ENCODE measurements at regions not wholly inside any gene's neighbourhood (a gene's known extent, or its start where the extent isn't known, plus 50 kb on each side); places are given as distances from the start of the nearest gene placed in this dataset.

- Histone ChIP-seq H3K79me2 (ENCODE audit: insufficient read depth, low read length) (no peaks in the 10 kb centered on the region), H3K4me3 (replicated peaks in 1 of 3; ENCODE audit: insufficient read depth in 1 of 3, low read depth in 2 of 3, low read length in 3 of 3) (no peak overlapping the region), H4K20me1 (ENCODE audit: insufficient read depth, low read length) (no peaks in the 10 kb centered on the region), H3K36me3 (replicated peaks in 1 of 2; ENCODE audit: control insufficient read depth in 1 of 2, insufficient read depth in 2 of 2, low read length in 2 of 2) (no peaks in the 10 kb centered on the region), H3K4me1 (ENCODE audit: insufficient read depth, low read length) (no peaks in the 10 kb centered on the region), H3K9me3 (ENCODE audit: low read length) (peaks cover 56% of the 10 kb centered on the region), H3K4me2 (ENCODE audit: low read depth, low read length) (no peak overlapping the region), H3K27ac (ENCODE audit: extremely low read length, insufficient read depth, low read length) (no peak overlapping the region), H3K9ac (ENCODE audit: insufficient read depth, low read depth, low read length) (no peak overlapping the region), H2AFZ (ENCODE audit: low read length) (no peak overlapping the region), H3K27me3 (ENCODE audit: control insufficient read depth in 1 of 2, insufficient read depth in 2 of 2, low read length in 2 of 2) (no peaks in the 10 kb centered on the region)
- BruUV-seq (replicated peaks) = no TSS peak
- no peak for FAIRE-seq
- 26% methylated on average over 1 of the region's 1 CpG for WGBS (ENCODE audit: low lambda C conversion rate)
- in situ Hi-C loops (cut with HindIII; ENCODE audit: extremely low pct_ligation_motif_present, low pct_unique_long_range_greater_than_20kb) (no loop called here), intact Hi-C loops (cut with micrococcal nuclease; ENCODE audit: unreplicated experiment) (no loop called here)
- CTCF ChIA-PET (ENCODE audit: low intra/inter-chr PET ratio, low total read pairs) = no interaction called here
- ATAC-seq = no peak
- POLR2A ChIA-PET = no interaction called here
- no peak for DNase-seq (ENCODE audit: low spot score)
- no peak for TF ChIP-seq ZSCAN29 (CRISPR knock-in tag; conservative IDR thresholded peaks at IDR 0.05)
- no peak for TF ChIP-seq ZNF292 (CRISPR knock-in tag; IDR thresholded peaks at IDR 0.05; ENCODE audit: borderline replicate concordance, low read depth)
- no peak for TF ChIP-seq CEBPZ (IDR thresholded peaks at IDR 0.05; ENCODE audit: low read length)
- no peak for TF ChIP-seq RCOR2 (CRISPR knock-in tag; IDR thresholded peaks at IDR 0.05)
- TF ChIP-seq TRIM22 (IDR thresholded peaks at IDR 0.05) = no peak
- TF ChIP-seq TSC22D2 (CRISPR knock-in tag; IDR thresholded peaks at IDR 0.05; ENCODE audit: borderline replicate concordance) = no peak
- no peak for TF ChIP-seq ZBTB46 (CRISPR knock-in tag; IDR thresholded peaks at IDR 0.05; ENCODE audit: borderline replicate concordance)
- no peak for TF ChIP-seq ZNF260 (CRISPR knock-in tag; IDR thresholded peaks at IDR 0.05; ENCODE audit: borderline replicate concordance, low read depth)
- no peak for TF ChIP-seq BCL6 (CRISPR knock-in tag; IDR thresholded peaks at IDR 0.05)
- TF ChIP-seq ZNF318 (CRISPR knock-in tag; IDR thresholded peaks at IDR 0.05) = no peak
- TF ChIP-seq BHLHE40 (IDR thresholded peaks at IDR 0.05; ENCODE audit: low read length) = no peak
Measured at GRCh38 chr6:40185486-40185885, 251.2 kb upstream of the MOCS1 start.
